BLaER1 (cell line): ENCODE measurements at regions not wholly inside any gene's neighbourhood (a gene's known extent, or its start where the extent isn't known, plus 50 kb on each side); places are given as distances from the start of the nearest gene placed in this dataset.

ENCODE experiments used
- H3K27ac ChIP-seq: shearing (Covaris generic); formaldehyde crosslinking; 2 replicates; pipeline ENCODE4 v1.8.1; 2022
- H3K27me3 ChIP-seq: shearing (Covaris generic); formaldehyde crosslinking; 2 replicates; pipeline ENCODE4 v1.8.1; 2022
- H3K36me3 ChIP-seq: shearing (Covaris generic); formaldehyde crosslinking; 2 replicates; pipeline ENCODE4 v1.8.1; 2022
- H3K4me1 ChIP-seq: shearing (Covaris generic); formaldehyde crosslinking; 2 replicates; pipeline ENCODE4 v1.8.1; 2022
- H3K4me2 ChIP-seq: shearing (Covaris generic); formaldehyde crosslinking; 2 replicates; pipeline ENCODE4 v1.8.1; 2022
- H3K4me3 ChIP-seq: shearing (Covaris generic); formaldehyde crosslinking; 2 replicates; pipeline ENCODE4 v1.8.1; 2022
- H3K9ac ChIP-seq: shearing (Covaris generic); formaldehyde crosslinking; 2 replicates; pipeline ENCODE4 v1.8.1; 2022
- H3K9me3 ChIP-seq: shearing (Covaris generic); formaldehyde crosslinking; 2 replicates; pipeline ENCODE4 v1.8.1; 2022
- H4K20me1 ChIP-seq: shearing (Covaris generic); formaldehyde crosslinking; 2 replicates; pipeline ENCODE4 v1.8.1; 2022
- Cebpa-rat ChIP-seq: shearing (Covaris generic); IDR thresholded peaks from 2 replicates; pipeline ENCODE4 v1.8.1; 2022

GRCh38 chr10:14412624-14413023, 81.9 kb upstream of the FRMD4A start:
- no peaks in the 10 kb centered on the region for H3K27me3 ChIP-seq
- no peak overlapping the region for H3K27ac ChIP-seq
- no peak overlapping the region for H3K4me2 ChIP-seq
- no peak for TF ChIP-seq Cebpa-rat
- no peaks in the 10 kb centered on the region for H4K20me1 ChIP-seq
- H3K4me3 ChIP-seq = no peak overlapping the region
- H3K36me3 ChIP-seq = no peaks in the 10 kb centered on the region
- H3K9ac ChIP-seq = no peak overlapping the region
- H3K4me1 ChIP-seq = peaks cover 14% of the 10 kb centered on the region
- no peaks in the 10 kb centered on the region for H3K9me3 ChIP-seq

- Histone ChIP-seq H3K4me2 (peak overlapping the region; percentile 11), H3K36me3 (no peaks in the 10 kb centered on the region), H3K4me1 (peaks cover 14% of the 10 kb centered on the region), H3K4me3 (no peak overlapping the region), H4K20me1 (no peaks in the 10 kb centered on the region), H3K27me3 (no peaks in the 10 kb centered on the region), H3K27ac (no peak overlapping the region), H3K9me3 (no peaks in the 10 kb centered on the region), H3K9ac (no peak overlapping the region)
- TF ChIP-seq Cebpa-rat = no peak
These were observed 79.2 kb upstream of the FRMD4A start for GRCh38 chr10:14409856-14410458.

- H4K20me1 ChIP-seq = no peaks in the 10 kb centered on the region
- H3K9me3 ChIP-seq = no peaks in the 10 kb centered on the region
- no peaks in the 10 kb centered on the region for H3K27me3 ChIP-seq
- H3K4me3 ChIP-seq = no peak overlapping the region
- H3K4me1 ChIP-seq = peaks cover 14% of the 10 kb centered on the region
- H3K9ac ChIP-seq = no peak overlapping the region
- no peak overlapping the region for H3K4me2 ChIP-seq
- TF ChIP-seq Cebpa-rat = no peak
- H3K27ac ChIP-seq = no peak overlapping the region
- H3K36me3 ChIP-seq = no peaks in the 10 kb centered on the region
These were observed 78.5 kb upstream of the FRMD4A start for GRCh38 chr10:14409247-14409646.

- peaks cover 14% of the 10 kb centered on the region for H3K4me1 ChIP-seq
These were observed 77.4 kb upstream of the FRMD4A start for GRCh38 chr10:14408139-14408538.

GRCh38 chr10:14407567-14407966, 76.8 kb upstream of the FRMD4A start:
- TF ChIP-seq Cebpa-rat = no peak
- Histone ChIP-seq H3K36me3 (no peaks in the 10 kb centered on the region), H3K4me1 (peaks cover 14% of the 10 kb centered on the region), H3K27me3 (no peaks in the 10 kb centered on the region), H4K20me1 (no peaks in the 10 kb centered on the region), H3K27ac (no peak overlapping the region), H3K9ac (no peak overlapping the region), H3K4me3 (no peak overlapping the region), H3K4me2 (no peak overlapping the region), H3K9me3 (no peaks in the 10 kb centered on the region)

More at GRCh38 chr10:14408139-14408538, 77.4 kb upstream of the FRMD4A start:
- Histone ChIP-seq H3K27ac (no peak overlapping the region), H4K20me1 (no peaks in the 10 kb centered on the region), H3K9ac (no peak overlapping the region), H3K27me3 (no peaks in the 10 kb centered on the region), H3K4me3 (no peak overlapping the region), H3K36me3 (no peaks in the 10 kb centered on the region), H3K4me2 (peak overlapping the region; percentile 8; the same call in 1 of the 2 replicates), H3K9me3 (no peaks in the 10 kb centered on the region)
- no peak for TF ChIP-seq Cebpa-rat

GRCh38 chr10:14405076-14406065, 74.6 kb upstream of the FRMD4A start:
- Histone ChIP-seq H3K4me1 (peaks cover 10% of the 10 kb centered on the region), H4K20me1 (no peaks in the 10 kb centered on the region), H3K4me2 (no peak overlapping the region), H3K9ac (no peak overlapping the region), H3K36me3 (no peaks in the 10 kb centered on the region), H3K9me3 (no peaks in the 10 kb centered on the region), H3K4me3 (no peak overlapping the region), H3K27ac (no peak overlapping the region), H3K27me3 (no peaks in the 10 kb centered on the region)
- TF ChIP-seq Cebpa-rat = no peak

- Histone ChIP-seq H3K4me3 (no peak overlapping the region), H3K36me3 (no peaks in the 10 kb centered on the region), H3K27me3 (no peaks in the 10 kb centered on the region), H3K9me3 (no peaks in the 10 kb centered on the region), H3K27ac (no peak overlapping the region), H3K9ac (no peak overlapping the region), H3K4me1 (no peaks in the 10 kb centered on the region), H4K20me1 (no peaks in the 10 kb centered on the region), H3K4me2 (no peak overlapping the region)
- no peak for TF ChIP-seq Cebpa-rat
These were observed 73.3 kb upstream of the FRMD4A start for GRCh38 chr10:14403881-14404623.

GRCh38 chr10:14403359-14403758, 72.6 kb upstream of the FRMD4A start:
- Histone ChIP-seq H3K9ac (no peak overlapping the region), H3K4me1 (no peaks in the 10 kb centered on the region), H4K20me1 (no peaks in the 10 kb centered on the region), H3K9me3 (no peaks in the 10 kb centered on the region), H3K27ac (no peak overlapping the region), H3K4me2 (no peak overlapping the region), H3K36me3 (no peaks in the 10 kb centered on the region), H3K27me3 (no peaks in the 10 kb centered on the region), H3K4me3 (no peak overlapping the region)
- no peak for TF ChIP-seq Cebpa-rat

GRCh38 chr10:14399641-14400040, 68.9 kb upstream of the FRMD4A start:
- Histone ChIP-seq H3K9ac (no peak overlapping the region), H3K27me3 (no peaks in the 10 kb centered on the region), H3K4me2 (no peak overlapping the region), H3K4me3 (no peak overlapping the region), H3K27ac (no peak overlapping the region), H3K36me3 (no peaks in the 10 kb centered on the region), H3K4me1 (no peaks in the 10 kb centered on the region), H4K20me1 (no peaks in the 10 kb centered on the region), H3K9me3 (no peaks in the 10 kb centered on the region)
- TF ChIP-seq Cebpa-rat = no peak
